Muscle layer of colon (tissue), 2 donors: ENCODE measurements at regions not wholly inside any gene's neighbourhood (a gene's known extent, or its start where the extent isn't known, plus 50 kb on each side); places are given as distances from the start of the nearest gene placed in this dataset.

Experiments
- H3K27ac ChIP-seq: one replicate; pipeline ENCODE4 v1.7.0; 2013; ENCODE audit warnings: low read depth, mild to moderate bottlenecking, low read length, moderate library complexity
- H3K27me3 ChIP-seq, 2 donors: one replicate each; pipeline ENCODE4 v1.7.0; 2013; ENCODE audit warnings: low read length in 2 of 2, mild to moderate bottlenecking in 2 of 2; ENCODE audit not compliant: insufficient read depth in 2 of 2, control insufficient read depth in 1 of 2
- H3K36me3 ChIP-seq: one replicate; pipeline ENCODE4 v1.7.0; 2013; ENCODE audit warnings: mild to moderate bottlenecking, low read length; ENCODE audit not compliant: insufficient read depth
- H3K4me1 ChIP-seq: one replicate; pipeline ENCODE4 v1.7.0; 2013; ENCODE audit warnings: mild to moderate bottlenecking, low read length; ENCODE audit not compliant: insufficient read depth
- H3K4me3 ChIP-seq, 2 donors: one replicate each; pipeline ENCODE4 v1.7.0; 2013; ENCODE audit warnings: low read length in 2 of 2, low read depth in 1 of 2, mild to moderate bottlenecking in 1 of 2, moderate library complexity in 1 of 2
- H3K9ac ChIP-seq: one replicate; pipeline ENCODE4 v1.7.0; 2013; ENCODE audit warnings: low read length
- H3K9me3 ChIP-seq: one replicate; pipeline ENCODE4 v1.7.0; 2013; ENCODE audit warnings: mild to moderate bottlenecking, low read length
- donor health status: abdominal sarcoma.
- donor health status: Adenocarcinoma of cecum.

DNA sequence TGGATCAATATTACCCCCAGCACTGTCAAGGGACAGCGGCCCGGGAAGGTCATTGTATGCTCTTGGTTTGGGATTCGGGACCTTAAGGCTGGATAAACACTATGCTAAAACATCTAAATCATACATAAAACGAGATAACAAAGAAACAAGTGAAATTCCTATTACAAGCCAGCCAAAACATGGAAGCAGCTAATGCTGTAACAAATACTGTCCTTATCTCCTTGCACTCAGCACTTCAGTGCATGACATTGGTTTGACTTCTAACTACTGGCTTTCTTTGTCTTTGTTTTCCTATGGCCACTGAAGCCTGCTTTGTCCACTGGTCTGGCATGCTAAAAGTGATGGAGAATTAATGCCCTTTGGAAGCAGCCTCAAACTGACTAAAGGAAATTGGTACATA, 516.4 kb upstream of the DPH6 start:
- Histone ChIP-seq H3K9ac (no peak overlapping the region), H3K27ac (no peak overlapping the region), H3K4me3 (no peak overlapping the region), H3K4me1 (no peaks in the 10 kb centered on the region), H3K9me3 (no peaks in the 10 kb centered on the region), H3K27me3 (no peaks in the 10 kb centered on the region), H3K36me3 (no peaks in the 10 kb centered on the region)

DNA sequence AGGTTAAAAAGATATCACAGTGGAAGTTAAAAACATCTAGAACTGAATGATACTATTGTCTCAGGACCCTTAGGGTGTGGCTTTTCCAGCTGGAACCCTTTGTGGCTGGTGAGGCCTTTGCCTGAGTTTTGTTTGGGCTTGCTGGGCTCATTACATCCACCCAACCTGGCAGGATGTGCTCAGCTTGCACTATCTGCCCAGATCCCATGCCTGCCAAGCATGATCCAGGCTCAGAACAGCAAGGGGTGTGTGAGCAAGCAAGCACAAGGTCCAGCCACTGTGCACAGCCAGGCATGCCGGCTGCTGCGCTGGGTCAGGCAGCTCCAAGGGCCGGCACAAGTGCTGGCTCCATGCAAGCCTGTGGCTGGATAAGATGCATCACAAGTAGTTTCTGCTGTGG, 512.7 kb upstream of the CDIN1 start:
- Histone ChIP-seq H3K4me1 (no peaks in the 10 kb centered on the region), H3K36me3 (no peaks in the 10 kb centered on the region), H3K9ac (no peak overlapping the region), H3K27ac (no peak overlapping the region), H3K9me3 (no peaks in the 10 kb centered on the region), H3K4me3 (no peak overlapping the region), H3K27me3 (no peaks in the 10 kb centered on the region)

DNA sequence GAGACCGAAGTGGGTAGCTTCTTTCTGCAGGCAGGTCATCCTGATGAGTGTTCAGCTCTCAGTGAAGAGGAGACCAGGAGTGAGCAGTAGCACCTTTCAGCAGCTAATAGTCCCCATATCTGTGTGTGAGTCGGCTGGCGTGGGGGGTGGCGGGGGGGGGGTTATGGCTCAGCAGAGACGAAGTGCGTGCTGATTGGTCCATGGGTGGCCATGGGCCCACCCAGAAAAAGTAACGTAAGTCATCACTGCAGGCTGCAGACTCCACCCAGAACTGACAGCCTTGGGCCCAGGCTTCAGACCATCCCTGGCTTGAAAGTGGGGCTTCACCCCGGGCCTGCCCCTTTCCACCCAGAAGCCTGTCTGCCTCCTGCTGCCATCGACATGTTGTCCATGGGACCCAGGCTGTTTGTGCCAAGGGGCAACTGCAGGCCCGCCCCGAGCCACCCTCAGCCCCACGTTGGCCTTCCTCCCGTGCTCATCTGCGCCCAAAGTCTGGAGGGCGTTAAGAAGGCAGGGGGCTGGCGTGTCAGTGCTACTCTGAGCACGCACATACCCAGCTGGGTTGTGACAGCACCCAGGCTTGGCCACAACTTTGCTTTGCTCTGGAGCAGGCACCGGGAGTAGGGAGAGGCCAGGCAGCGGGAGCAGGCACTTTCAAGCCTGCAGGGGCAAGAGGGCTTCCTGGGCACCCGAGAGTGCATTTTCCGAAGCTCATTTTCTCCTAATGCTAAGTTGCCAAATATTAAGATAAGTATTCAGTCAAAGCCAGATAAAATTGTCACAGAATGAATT, 511.7 kb upstream of the CDIN1 start:
- no peaks in the 10 kb centered on the region for H3K9me3 ChIP-seq
- no peaks in the 10 kb centered on the region for H3K36me3 ChIP-seq
- no peaks in the 10 kb centered on the region for H3K4me1 ChIP-seq
- no peak overlapping the region for H3K9ac ChIP-seq
- H3K4me3 ChIP-seq: no peak overlapping the region
- H3K27ac ChIP-seq: no peak overlapping the region
- H3K27me3 ChIP-seq: no peaks in the 10 kb centered on the region

- Histone ChIP-seq H3K27ac (no peak overlapping the region), H3K27me3 (no peaks in the 10 kb centered on the region), H3K9me3 (no peaks in the 10 kb centered on the region), H3K9ac (no peak overlapping the region), H3K4me3 (no peak overlapping the region), H3K36me3 (no peaks in the 10 kb centered on the region), H3K4me1 (no peaks in the 10 kb centered on the region)
Measured at GRCh38 chr15:36075333-36075732, 504.1 kb upstream of the CDIN1 start.

DNA sequence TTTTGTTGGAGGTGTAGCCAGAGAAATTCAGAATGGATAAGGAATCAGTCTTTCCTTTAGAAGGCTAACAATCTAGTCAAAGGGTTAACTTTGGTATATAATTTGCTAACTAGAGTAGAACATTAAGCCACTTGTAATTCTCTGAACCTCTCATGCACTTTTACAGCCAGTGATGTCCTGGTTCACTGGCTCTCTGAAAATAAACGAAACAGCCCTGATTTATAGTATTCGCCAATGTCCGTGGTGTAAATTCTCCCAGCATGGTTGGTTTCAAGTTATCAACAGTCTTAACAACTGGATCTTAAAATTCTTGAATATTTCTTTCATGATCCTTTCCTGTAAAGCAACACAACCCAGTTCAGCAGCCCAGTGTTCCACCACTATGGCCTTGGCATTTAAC, 500.4 kb upstream of the CDIN1 start:
- Histone ChIP-seq H3K4me1 (no peaks in the 10 kb centered on the region), H3K27ac (no peak overlapping the region), H3K9ac (no peak overlapping the region), H3K27me3 (no peaks in the 10 kb centered on the region), H3K36me3 (no peaks in the 10 kb centered on the region), H3K9me3 (no peaks in the 10 kb centered on the region), H3K4me3 (no peak overlapping the region)

- H3K36me3 ChIP-seq: no peaks in the 10 kb centered on the region
- no peak overlapping the region for H3K9ac ChIP-seq
- no peak overlapping the region for H3K4me3 ChIP-seq
- H3K27ac ChIP-seq: no peak overlapping the region
- H3K4me1 ChIP-seq: no peaks in the 10 kb centered on the region
- no peaks in the 10 kb centered on the region for H3K9me3 ChIP-seq
- no peaks in the 10 kb centered on the region for H3K27me3 ChIP-seq
Measured at GRCh38 chr15:36080759-36081158, 498.7 kb upstream of the CDIN1 start.

- H3K27ac ChIP-seq: no peak overlapping the region
- no peaks in the 10 kb centered on the region for H3K9me3 ChIP-seq
- H3K27me3 ChIP-seq: no peaks in the 10 kb centered on the region
- H3K4me3 ChIP-seq: no peak overlapping the region
- H3K9ac ChIP-seq: no peak overlapping the region
- H3K4me1 ChIP-seq: no peaks in the 10 kb centered on the region
- no peaks in the 10 kb centered on the region for H3K36me3 ChIP-seq
Measured at GRCh38 chr15:36090286-36090946, 489.0 kb upstream of the CDIN1 start.

DNA sequence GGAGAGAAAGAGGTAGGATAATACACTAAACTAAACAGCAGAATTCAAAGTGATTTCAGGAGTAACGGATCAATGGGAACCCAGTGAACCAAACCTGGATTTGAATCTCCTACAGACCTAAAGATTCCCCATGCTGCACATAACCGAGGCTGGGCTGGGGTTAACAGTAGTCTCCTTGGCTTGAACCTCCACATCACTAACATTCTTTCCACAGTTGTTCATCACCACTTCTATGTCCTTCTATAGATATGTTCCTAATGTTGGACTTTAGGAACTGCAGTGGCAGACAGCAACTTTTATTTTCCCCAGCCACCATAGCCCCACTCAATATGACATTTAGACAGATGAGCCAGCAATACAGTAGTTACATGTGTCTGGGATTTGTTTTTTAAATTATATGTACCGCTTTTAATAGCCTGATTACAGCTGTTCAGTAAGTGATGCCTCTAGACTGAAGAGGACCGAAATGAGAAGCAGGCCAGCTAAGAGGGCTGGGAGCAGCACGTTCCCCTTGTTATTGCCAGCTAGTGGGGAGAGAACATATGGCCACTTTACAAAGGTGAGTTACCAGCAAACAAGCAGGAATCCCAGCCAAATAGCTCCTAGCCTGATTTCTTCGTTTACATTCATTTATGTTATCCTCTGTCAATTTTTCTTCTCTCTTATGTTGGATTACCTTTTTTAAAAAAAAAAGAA, 472.6 kb upstream of the CDIN1 start:
- Histone ChIP-seq H3K9me3 (no peaks in the 10 kb centered on the region), H3K9ac (no peak overlapping the region), H3K27me3 (no peaks in the 10 kb centered on the region), H3K4me3 (no peak overlapping the region), H3K4me1 (peaks cover 17% of the 10 kb centered on the region), H3K36me3 (no peaks in the 10 kb centered on the region), H3K27ac (no peak overlapping the region)

GRCh38 chr15:36108541-36108940, 470.9 kb upstream of the CDIN1 start:
- H3K9ac ChIP-seq: no peak overlapping the region
- H3K27me3 ChIP-seq: no peaks in the 10 kb centered on the region
- H3K4me1 ChIP-seq: peaks cover 17% of the 10 kb centered on the region
- no peaks in the 10 kb centered on the region for H3K9me3 ChIP-seq
- no peaks in the 10 kb centered on the region for H3K36me3 ChIP-seq
- no peak overlapping the region for H3K27ac ChIP-seq
- H3K4me3 ChIP-seq: no peak overlapping the region

DNA sequence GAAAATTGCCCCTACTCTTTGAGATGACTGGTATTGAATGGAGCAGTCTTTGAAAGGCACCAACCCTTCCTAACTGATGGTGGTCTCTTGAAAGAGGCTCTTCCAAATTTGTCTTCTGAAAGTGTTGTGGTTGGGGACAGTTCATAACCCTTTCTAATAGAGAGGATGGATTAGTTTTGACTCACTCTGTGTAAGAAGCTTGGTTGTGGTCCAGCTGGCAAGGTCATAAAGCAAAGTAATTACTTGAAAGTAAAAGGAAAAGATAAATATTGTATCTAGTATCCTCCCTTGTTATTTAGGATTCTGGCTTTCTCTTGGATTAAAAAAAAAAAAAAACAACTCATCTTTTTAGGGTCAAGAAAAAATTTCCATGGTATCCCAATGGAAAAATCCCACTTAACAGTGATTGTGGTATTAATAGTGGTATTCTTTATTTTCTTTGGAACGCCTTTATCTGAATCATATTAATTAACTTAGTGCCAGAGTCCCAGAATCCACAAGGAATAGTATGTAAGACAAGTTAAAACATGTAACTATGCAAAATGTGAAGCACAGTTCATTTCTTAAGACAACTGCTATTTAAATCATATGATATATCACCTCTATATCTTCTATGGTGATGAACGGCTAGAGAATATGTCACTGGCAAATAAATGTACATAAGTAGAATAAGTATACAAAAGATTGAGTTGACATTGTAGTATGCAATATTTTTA, 469.3 kb upstream of the CDIN1 start:
- no peaks in the 10 kb centered on the region for H3K27me3 ChIP-seq
- H3K27ac ChIP-seq: no peak overlapping the region
- no peak overlapping the region for H3K9ac ChIP-seq
- H3K36me3 ChIP-seq: no peaks in the 10 kb centered on the region
- peaks cover 17% of the 10 kb centered on the region for H3K4me1 ChIP-seq
- no peaks in the 10 kb centered on the region for H3K9me3 ChIP-seq
- H3K4me3 ChIP-seq: no peak overlapping the region

DNA sequence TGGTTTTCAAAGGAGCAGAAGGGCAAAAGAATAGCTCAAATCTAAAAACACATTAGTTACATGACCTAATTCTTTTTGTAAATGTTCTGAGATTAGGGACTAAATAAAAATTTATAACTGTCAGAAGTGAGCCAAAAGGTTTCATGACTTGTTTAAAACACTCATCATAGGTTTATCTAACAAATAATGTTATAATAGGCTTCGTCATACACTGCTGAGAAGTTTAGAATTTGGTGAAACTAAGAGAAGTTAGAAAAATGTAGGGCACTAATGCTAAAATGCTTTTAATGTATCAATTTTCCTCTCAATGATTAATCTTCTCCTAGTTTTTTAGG, 468.8 kb upstream of the CDIN1 start:
- no peak overlapping the region for H3K4me3 ChIP-seq
- no peaks in the 10 kb centered on the region for H3K36me3 ChIP-seq
- no peaks in the 10 kb centered on the region for H3K9me3 ChIP-seq
- H3K9ac ChIP-seq: no peak overlapping the region
- no peak overlapping the region for H3K27ac ChIP-seq
- H3K4me1 ChIP-seq: peaks cover 17% of the 10 kb centered on the region
- H3K27me3 ChIP-seq: no peaks in the 10 kb centered on the region
